Body of pancreas (tissue), 4 donors: ENCODE measurements at regions not wholly inside any gene's neighbourhood (a gene's known extent, or its start where the extent isn't known, plus 50 kb on each side); places are given as distances from the start of the nearest gene placed in this dataset.

Experiments used
- ATAC-seq: fragments of 150-250 bp; one replicate; pipeline ENCODE4 v1.9.1; 2016
- DNase-seq, 4 donors: peaks; one replicate each; pipeline ENCODE4 v3.0.0-alpha.2; 2019
- H3K27ac ChIP-seq, 4 donors: fragments of 200-600 bp; sonication (generic); 1 replicate in 3 of 4; 2 replicates in 1 of 4; pipeline versions ENCODE4 v1.5.1 to v1.6.1; 2016 to 2019; ENCODE audit warnings: mild to moderate bottlenecking in 1 of 4, mixed read lengths in 1 of 4, moderate library complexity in 1 of 4
- H3K27me3 ChIP-seq, 2 donors: fragments of 200-600 bp; sonication (generic); one replicate each; pipeline ENCODE4 v1.6.0; 2016; ENCODE audit warnings: mild to moderate bottlenecking in 1 of 2
- H3K36me3 ChIP-seq, 2 donors: fragments of 200-600 bp; sonication (generic); replicated peaks in 1 of 2; 2 replicates each; pipeline ENCODE4 v1.5.1; 2016; ENCODE audit warnings: low read depth in 2 of 2; ENCODE audit not compliant: insufficient read depth in 1 of 2
- H3K4me1 ChIP-seq: fragments of 200-600 bp; sonication (generic); one replicate; pipeline ENCODE4 v1.6.0; 2016
- H3K4me3 ChIP-seq, 2 donors: fragments of 200-600 bp; sonication (generic); 1 replicate in 1 of 2; 2 replicates in 1 of 2; pipeline ENCODE4 v1.5.1; 2016 to 2019
- H3K9me3 ChIP-seq, 3 donors: fragments of 200-600 bp; sonication (generic); 1 replicate in 2 of 3; 2 replicates in 1 of 3; pipeline ENCODE4 v1.5.1; 2016
- CTCF ChIP-seq, 7 experiments: fragments of 450-650 bp in 4 of 7; fragments of 200-600 bp in 3 of 7; sonication (generic) in 3 of 7; IDR thresholded peaks; one replicate each; pipeline ENCODE4 v1.5.1; 2016 to 2019; ENCODE audit warnings: antibody characterized with exemption in 7 of 7
- POLR2A ChIP-seq, 3 donors: fragments of 450-650 bp; IDR thresholded peaks; one replicate each; pipeline ENCODE4 v1.6.1; 2016; ENCODE audit warnings: antibody characterized with exemption in 3 of 3, mild to moderate bottlenecking in 2 of 3
- WGBS, 2 donors: methylation state at CpG; one replicate each; pipeline ENCODE4 v1.1.5; 2017; 5-methylcytosine and 5-hydroxymethylcytosine counted together
- intact Hi-C: fragments of 100-400 bp; cut with DNase I; formaldehyde crosslinking; loops from one replicate; pipeline ENCODE4 v1.15.1; 2023

- DNase-seq = no peak
- Histone ChIP-seq H3K4me3 (no peak overlapping the region), H3K27me3 (no peaks in the 10 kb centered on the region), H3K36me3 (no peaks in the 10 kb centered on the region), H3K27ac (no peak overlapping the region), H3K4me1 (peaks cover 13% of the 10 kb centered on the region), H3K9me3 (no peaks in the 10 kb centered on the region)
- no peak for TF ChIP-seq CTCF (IDR thresholded peaks at IDR 0.05)
- TF ChIP-seq POLR2A (IDR thresholded peaks at IDR 0.05) = no peak
- 82 to 89% methylated on average over 14 to 15 of the region's 15 CpGs for WGBS, 2 donors
- intact Hi-C loops = no loop called here
- no peak for ATAC-seq
Measured at GRCh38 chr16:10308305-10309193, 77.3 kb upstream of the ATF7IP2 start.

- no peaks in the 10 kb centered on the region for H3K27me3 ChIP-seq
- DNase-seq = no peak
- no peak for TF ChIP-seq POLR2A (IDR thresholded peaks at IDR 0.05)
- no peak for TF ChIP-seq CTCF (IDR thresholded peaks at IDR 0.05)
- intact Hi-C loops = no loop called here
- no peak for ATAC-seq
- H3K9me3 ChIP-seq = no peaks in the 10 kb centered on the region
- no peak overlapping the region for H3K27ac ChIP-seq
- H3K36me3 ChIP-seq = no peaks in the 10 kb centered on the region
- peaks cover 13% of the 10 kb centered on the region for H3K4me1 ChIP-seq
- WGBS, 2 donors = 60 to 71% methylated on average over 11 of the region's 11 CpGs
- no peak overlapping the region for H3K4me3 ChIP-seq
Measured at GRCh38 chr16:10309271-10309932, 76.5 kb upstream of the ATF7IP2 start.

- TF ChIP-seq CTCF (IDR thresholded peaks at IDR 0.05) = no peak
- TF ChIP-seq POLR2A (IDR thresholded peaks at IDR 0.05) = no peak
- Histone ChIP-seq H3K36me3 (no peaks in the 10 kb centered on the region), H3K27me3 (no peaks in the 10 kb centered on the region), H3K9me3 (no peaks in the 10 kb centered on the region), H3K4me1 (peaks cover 13% of the 10 kb centered on the region), H3K27ac (no peak overlapping the region), H3K4me3 (no peak overlapping the region)
- DNase-seq (no peak), ATAC-seq (no peak)
- 61 to 64% methylated on average over 5 of the region's 5 CpGs for WGBS, 2 donors
- intact Hi-C loops = no loop called here
Measured at GRCh38 chr16:10312008-10312407, 73.9 kb upstream of the ATF7IP2 start.

GRCh38 chr16:10312784-10313724 lies 72.8 kb upstream of the ATF7IP2 start:
- Histone ChIP-seq H3K27me3 (no peaks in the 10 kb centered on the region), H3K4me1 (peaks cover 13% of the 10 kb centered on the region), H3K36me3 (no peaks in the 10 kb centered on the region), H3K4me3 (no peak overlapping the region), H3K9me3 (no peaks in the 10 kb centered on the region), H3K27ac (no peak overlapping the region)
- no peak for DNase-seq
- intact Hi-C loops = no loop called here
- peak; percentile 33 for ATAC-seq
- WGBS, 2 donors = 53 to 59% methylated on average over 7 of the region's 7 CpGs
- TF ChIP-seq CTCF (IDR thresholded peaks at IDR 0.05) (no peak), POLR2A (IDR thresholded peaks at IDR 0.05) (no peak)
